DMS153 treated with DMSO at 0.1 percent for 48 hours (cell line): ENCODE measurements at regions not wholly inside any gene's neighbourhood (a gene's known extent, or its start where the extent isn't known, plus 50 kb on each side); places are given as distances from the start of the nearest gene placed in this dataset.

ENCODE experiments used
- DNase-seq: peaks from one replicate; lab custom pipeline; 2025; ENCODE audit not compliant: unreplicated experiment; lab: John Stamatoyannopoulos, UW

- DNase-seq: no peak
Measured at GRCh38 chr5:164007064-164007463, 501.6 kb downstream of the MAT2B start.

- DNase-seq: no peak
Measured at GRCh38 chr5:164009621-164010020, 504.2 kb downstream of the MAT2B start.

DNA sequence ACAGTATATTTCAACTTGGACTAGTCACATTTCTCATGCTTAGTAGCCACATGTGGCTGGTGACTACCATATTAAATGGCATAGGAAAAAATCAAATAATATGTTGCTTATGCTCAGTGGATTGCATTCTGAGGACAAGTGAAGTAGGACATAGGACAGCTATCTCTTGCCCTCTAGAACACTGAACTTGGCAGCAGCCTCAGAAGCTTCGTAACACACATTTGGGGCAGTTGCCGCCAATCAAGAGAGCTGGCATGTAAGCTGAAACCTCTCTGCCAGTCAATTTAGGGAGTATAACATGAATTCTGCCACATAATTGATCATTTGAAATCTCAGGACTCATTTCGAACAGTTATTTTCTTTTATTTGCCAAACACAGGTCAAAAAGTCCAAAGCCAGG, 505.5 kb downstream of the MAT2B start:
- DNase-seq: no peak

GRCh38 chr5:164012371-164012770, 507.0 kb downstream of the MAT2B start:
- DNase-seq: no peak

GRCh38 chr5:164013077-164013670, 507.8 kb downstream of the MAT2B start:
- DNase-seq: peak; percentile 6

- no peak for DNase-seq
Measured at GRCh38 chr5:164020116-164020515, 514.7 kb downstream of the MAT2B start.

- no peak for DNase-seq
Measured at GRCh38 chr5:164027738-164028137, 522.3 kb downstream of the MAT2B start.

DNA sequence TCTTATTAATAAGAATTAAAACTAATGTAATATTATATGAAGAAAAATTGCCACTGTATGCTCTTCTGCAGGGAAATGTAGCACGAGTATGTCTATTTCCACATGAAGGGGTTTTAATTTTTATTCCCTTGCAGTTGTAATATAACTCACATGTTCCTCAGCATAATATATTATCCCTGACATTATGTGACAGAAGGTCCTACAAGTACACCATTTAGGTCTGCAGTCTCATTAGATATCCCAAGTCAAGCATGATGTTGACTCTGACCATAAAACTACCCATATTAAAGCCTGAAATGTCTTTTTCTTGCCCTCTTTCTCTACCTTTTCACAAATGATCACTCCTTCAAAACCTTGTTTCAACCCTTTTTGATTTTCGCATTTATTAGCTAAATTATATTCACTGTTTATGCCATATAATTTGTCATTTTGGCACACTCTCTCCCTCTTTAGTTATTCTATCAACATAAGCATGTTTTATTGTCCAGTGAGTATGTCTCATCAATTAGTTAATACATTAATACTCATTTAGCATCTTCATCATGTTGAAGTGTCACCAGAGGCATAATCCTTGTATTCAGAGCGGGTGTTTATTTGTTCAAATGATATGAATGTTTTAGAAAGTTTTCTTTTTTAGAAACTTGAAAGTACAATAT, 532.8 kb downstream of the MAT2B start:
- DNase-seq: no peak

GRCh38 chr5:164041105-164041504, 535.7 kb downstream of the MAT2B start:
- DNase-seq: no peak

DNA sequence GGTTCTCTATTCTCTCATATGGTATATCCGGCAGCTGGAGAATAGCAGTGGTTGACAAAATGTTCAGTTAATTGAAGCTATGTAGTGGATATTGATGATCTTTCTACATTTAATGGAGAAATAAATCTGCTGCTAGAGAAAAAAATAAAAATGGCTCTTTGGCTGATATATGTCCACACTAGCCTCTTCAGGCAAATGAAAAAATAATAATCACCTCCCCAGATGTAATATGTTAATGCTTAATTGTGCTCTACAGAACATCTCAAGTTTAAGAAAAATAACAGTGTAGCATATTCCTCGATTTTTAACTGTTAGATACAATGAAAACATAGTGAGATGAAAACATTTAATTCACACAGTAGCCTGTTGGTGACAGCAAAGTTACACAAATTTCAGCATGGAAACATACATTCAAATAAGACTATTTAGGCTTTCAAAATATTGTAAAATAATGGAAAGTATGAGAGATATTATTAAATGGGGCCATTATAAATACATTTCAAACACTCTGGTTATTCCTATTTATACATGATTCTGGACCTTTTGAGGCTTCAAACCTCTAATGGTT, 543.0 kb downstream of the MAT2B start:
- no peak for DNase-seq

GRCh38 chr5:164051745-164052144, 546.3 kb downstream of the MAT2B start:
- DNase-seq: no peak

DNA sequence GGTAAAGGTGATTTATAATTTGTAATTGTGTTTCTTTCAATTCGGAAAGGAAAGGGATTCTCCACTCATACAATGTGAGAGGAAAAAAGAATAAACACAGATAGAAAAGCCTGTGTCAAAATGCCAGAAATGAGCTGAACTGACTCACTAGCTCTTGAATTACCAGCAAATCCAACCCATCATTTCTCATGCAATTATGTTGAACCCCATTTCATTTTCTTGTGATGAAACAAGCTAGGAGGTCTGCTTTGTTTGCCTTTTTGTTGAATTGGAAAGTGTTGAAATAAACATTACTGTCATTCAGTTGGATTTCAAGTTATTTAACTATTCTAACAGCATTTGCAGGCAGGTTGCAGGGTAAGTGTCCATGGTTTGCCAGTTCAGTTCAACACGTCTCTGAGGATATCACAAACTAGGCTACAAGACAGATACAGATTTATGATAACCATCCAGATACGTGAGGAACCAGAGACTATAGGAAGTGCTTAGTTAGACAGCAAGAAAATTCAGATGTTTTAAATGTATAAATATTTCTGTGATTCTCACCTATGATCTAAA, 547.2 kb downstream of the MAT2B start:
- DNase-seq: no peak

DNA sequence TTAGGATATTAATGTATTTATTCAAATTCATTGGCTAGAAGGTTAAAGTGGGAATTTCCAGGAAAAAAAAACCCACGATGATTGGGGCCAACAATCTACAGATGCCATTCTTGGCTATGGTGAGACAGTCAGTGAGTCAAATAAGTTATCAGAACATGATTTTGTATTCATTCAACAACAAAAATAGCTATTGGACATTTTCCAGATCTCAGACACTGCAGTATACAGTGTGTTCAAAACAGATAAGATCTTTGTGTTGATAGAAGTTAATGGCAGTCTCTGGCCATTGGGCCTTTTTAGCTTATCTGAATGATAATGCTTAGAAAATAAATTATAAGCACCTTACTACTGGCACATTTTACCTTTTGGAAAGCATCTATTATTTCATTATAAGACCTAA, 547.7 kb downstream of the MAT2B start:
- DNase-seq: no peak

- no peak for DNase-seq
Measured at GRCh38 chr5:164054461-164054860, 549.0 kb downstream of the MAT2B start.

- DNase-seq: no peak
Measured at GRCh38 chr5:164057121-164057520, 551.7 kb downstream of the MAT2B start.

DNA sequence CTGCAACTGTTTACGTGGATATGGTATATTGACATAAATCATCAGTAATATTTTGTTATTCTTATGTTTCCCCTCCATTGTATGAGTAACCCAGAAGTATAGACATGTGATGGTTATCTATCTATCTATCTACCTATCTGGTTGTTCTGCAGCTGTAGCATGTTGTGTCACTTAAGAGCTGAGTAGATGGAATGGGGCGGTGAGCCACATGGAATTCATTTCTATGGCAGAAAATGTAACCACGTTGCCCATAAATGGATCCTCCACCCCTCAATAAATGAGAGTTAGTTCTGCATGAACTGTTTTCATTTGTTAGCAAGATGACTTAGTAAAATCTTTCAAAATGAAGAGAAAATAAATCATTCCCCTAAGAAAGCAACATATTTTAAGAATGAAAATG, 553.2 kb downstream of the MAT2B start:
- no peak for DNase-seq

DNA sequence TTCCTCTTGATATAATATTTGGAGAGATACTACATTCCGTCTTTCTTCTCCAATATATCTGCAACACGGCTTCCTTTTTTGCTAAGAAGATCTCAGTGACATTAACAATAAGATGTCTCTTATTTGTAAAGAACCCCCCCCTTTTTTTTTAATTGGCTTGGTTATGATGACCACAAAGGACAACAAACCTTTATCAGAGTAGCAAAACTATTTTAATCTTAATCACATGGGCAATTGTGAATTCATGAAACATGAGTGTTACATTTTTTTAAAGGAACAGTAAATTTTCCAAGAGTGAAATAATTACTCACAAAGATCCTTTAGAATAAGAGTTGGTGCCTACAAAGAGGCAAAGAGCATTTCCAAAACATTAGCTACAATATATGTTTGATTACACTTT, 554.1 kb downstream of the MAT2B start:
- no peak for DNase-seq

DNA sequence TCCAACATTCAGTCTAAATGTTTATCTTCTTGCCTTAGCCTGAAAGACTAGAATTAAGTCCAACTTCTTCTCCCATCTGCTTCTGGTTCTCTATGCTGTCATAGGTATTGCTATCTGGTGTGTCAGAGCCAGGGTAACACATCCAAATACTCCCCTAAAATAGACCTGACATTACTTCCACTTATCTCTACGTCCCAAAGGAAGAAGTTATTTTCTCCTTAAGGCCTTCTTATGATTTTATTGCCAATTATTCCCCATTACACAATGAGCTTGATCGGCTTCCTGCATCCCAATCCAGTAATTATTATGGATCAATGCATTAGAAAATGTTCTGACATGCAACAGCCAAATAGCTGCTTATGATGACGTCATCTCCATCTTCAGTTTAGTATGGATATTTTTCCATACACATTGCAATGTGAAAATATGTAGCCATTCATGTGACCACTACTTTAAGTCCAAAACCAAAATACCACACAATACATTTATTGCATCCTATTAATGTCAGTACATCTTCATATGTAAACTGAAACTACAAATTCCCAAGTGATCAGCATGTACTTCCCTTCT, 555.5 kb downstream of the MAT2B start:
- DNase-seq: no peak

GRCh38 chr5:164062304-164062703, 556.9 kb downstream of the MAT2B start:
- no peak for DNase-seq

DNA sequence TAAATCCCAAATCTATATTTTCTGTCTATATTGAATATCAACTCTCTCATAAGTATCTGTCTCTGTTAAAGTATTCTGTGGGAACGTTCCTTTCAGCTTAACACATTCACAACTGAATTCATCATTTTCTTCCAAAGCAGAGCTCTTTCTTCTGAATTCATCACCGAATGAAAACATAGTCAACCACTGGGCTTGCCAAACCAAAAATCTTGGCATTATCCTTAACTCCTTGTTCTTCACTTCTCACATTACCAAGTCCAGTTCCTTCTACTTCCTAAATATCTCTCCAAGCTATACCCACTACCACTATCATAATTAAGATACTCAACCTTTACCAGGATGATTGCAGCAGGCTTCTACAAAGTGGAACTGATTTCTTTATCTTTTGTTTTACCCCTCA, 559.8 kb downstream of the MAT2B start:
- DNase-seq: no peak

DNA sequence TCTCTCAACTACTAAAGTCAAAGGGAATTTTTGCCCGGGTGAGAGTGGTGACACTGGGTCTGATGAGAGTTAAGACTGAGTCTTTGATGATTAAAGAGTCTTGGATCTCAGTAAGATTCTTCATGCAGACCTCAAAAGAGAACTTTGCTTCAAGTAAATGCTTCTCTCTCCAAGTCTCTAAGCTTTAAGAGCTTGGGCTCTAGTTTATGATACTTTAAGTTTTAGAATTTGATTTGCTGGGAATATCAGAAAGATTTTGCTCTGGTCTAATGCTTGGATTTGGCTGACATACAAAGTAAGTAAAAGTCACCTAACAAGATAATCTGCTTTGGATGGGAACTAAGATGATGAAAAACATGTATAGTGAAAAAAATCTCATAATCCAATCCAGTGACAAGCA, 566.3 kb downstream of the MAT2B start:
- DNase-seq: no peak

DNA sequence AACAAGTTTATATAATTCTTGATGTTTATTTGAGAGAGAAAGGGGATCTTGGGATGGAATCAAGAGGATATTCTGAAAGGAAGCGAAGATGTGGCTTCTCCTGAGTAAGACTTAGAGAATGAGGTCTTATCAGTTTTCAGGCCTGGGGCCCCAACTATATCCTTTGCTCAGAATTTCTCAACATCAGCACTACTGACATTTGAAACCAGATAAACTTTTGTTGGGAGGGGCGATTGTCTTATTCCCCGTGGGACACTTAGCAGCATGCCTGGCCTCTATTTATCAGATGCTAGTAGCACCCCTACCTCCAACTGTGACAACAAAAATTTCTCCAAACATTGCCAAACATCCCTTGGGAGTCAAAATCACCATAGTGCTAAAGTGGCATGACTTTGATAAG, 567.7 kb downstream of the MAT2B start:
- DNase-seq: no peak
